Smooth muscle cell (in vitro differentiated cells): ENCODE measurements at regions not wholly inside any gene's neighbourhood (a gene's known extent, or its start where the extent isn't known, plus 50 kb on each side); places are given as distances from the start of the nearest gene placed in this dataset.

ENCODE experiments used
- DNase-seq: peaks from one replicate; lab custom pipeline; 2025; ENCODE audit not compliant: unreplicated experiment; lab: John Stamatoyannopoulos, UW
- H2AFZ ChIP-seq: fragments of 200-600 bp; sonication (generic); 2 replicates; pipeline ENCODE4 v1.6.0; 2016; ENCODE audit warnings: antibody characterized with exemption, low read depth, mild to moderate bottlenecking
- H3F3A ChIP-seq: fragments of 200-600 bp; sonication (generic); 2 replicates; pipeline ENCODE4 v1.6.0; 2017; ENCODE audit warnings: antibody characterized with exemption, low read depth
- H3K27ac ChIP-seq: fragments of 200-600 bp; sonication (generic); 2 replicates; pipeline ENCODE4 v1.5.1; 2016; ENCODE audit warnings: low read depth, mild to moderate bottlenecking
- H3K27me3 ChIP-seq: fragments of 200-600 bp; sonication (generic); 2 replicates; pipeline ENCODE4 v1.6.1; 2016; ENCODE audit warnings: low read depth, mild to moderate bottlenecking
- H3K36me3 ChIP-seq: fragments of 200-600 bp; sonication (generic); 2 replicates; pipeline ENCODE4 v1.5.1; 2016; ENCODE audit warnings: low read depth
- H3K4me1 ChIP-seq: fragments of 200-600 bp; sonication (generic); 2 replicates; pipeline ENCODE4 v1.5.1; 2016; ENCODE audit warnings: low read depth
- H3K4me2 ChIP-seq: fragments of 200-600 bp; sonication (generic); 2 replicates; pipeline ENCODE4 v1.6.0; 2016; ENCODE audit warnings: mild to moderate bottlenecking
- H3K4me3 ChIP-seq: fragments of 200-600 bp; sonication (generic); 2 replicates; pipeline ENCODE4 v1.5.1; 2016; ENCODE audit warnings: mild to moderate bottlenecking
- H3K79me2 ChIP-seq: fragments of 200-600 bp; sonication (generic); 2 replicates; pipeline ENCODE4 v1.6.0; 2016; ENCODE audit warnings: low read depth, mild to moderate bottlenecking
- H3K9ac ChIP-seq: fragments of 200-600 bp; sonication (generic); 2 replicates; pipeline ENCODE4 v1.6.0; 2016; ENCODE audit warnings: low read depth
- H3K9me3 ChIP-seq: fragments of 200-600 bp; sonication (generic); replicated peaks from 2 replicates; pipeline ENCODE4 v1.5.1; 2016; ENCODE audit warnings: low read depth
- H4K20me1 ChIP-seq: fragments of 200-600 bp; sonication (generic); 2 replicates; pipeline ENCODE4 v1.6.0; 2016; ENCODE audit warnings: low read depth
- WGBS: methylation state at CpG from one replicate; pipeline ENCODE4 v1.1.7; 2016; ENCODE audit warnings: low lambda C conversion rate; 5-methylcytosine and 5-hydroxymethylcytosine counted together
- TF ChIP-seq, protein P1 (sequence below): fragments of 200-600 bp; sonication (generic); IDR thresholded peaks from 2 replicates; pipeline ENCODE4 v1.5.1; 2017; ENCODE audit warnings: borderline replicate concordance, mild to moderate bottlenecking, antibody characterized with exemption; ENCODE audit not compliant: insufficient read depth, poor library complexity, severe bottlenecking

DNA sequence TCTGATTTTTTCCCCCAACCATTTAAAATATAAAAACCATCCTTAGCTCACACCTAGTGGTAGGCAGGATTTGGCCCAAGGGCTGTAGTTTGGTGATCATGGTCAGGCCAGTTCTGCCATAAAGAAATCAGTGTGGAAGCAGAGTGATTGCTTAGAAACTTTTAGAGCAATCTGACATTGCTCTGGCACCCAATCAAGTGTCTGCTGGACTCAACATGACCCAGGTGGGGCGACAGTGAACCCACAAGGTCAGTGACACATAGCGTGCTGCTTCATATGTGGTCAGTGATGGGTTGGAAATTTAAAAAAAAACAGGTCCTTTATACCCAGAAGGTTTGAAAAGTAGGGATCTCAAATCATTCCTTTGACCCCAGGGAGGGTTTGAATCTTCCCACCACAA lies 107.9 kb downstream of the BANF2 start:
- no peaks in the 10 kb centered on the region for H3K9me3 ChIP-seq
- H4K20me1 ChIP-seq: no peaks in the 10 kb centered on the region
- H3F3A ChIP-seq: peaks cover 8% of the 10 kb centered on the region
- peak overlapping the region; percentile 10 for H3K4me2 ChIP-seq
- H3K79me2 ChIP-seq: no peaks in the 10 kb centered on the region
- WGBS: 96% methylated on average over 2 of the region's 2 CpGs
- TF ChIP-seq, protein P1, sequence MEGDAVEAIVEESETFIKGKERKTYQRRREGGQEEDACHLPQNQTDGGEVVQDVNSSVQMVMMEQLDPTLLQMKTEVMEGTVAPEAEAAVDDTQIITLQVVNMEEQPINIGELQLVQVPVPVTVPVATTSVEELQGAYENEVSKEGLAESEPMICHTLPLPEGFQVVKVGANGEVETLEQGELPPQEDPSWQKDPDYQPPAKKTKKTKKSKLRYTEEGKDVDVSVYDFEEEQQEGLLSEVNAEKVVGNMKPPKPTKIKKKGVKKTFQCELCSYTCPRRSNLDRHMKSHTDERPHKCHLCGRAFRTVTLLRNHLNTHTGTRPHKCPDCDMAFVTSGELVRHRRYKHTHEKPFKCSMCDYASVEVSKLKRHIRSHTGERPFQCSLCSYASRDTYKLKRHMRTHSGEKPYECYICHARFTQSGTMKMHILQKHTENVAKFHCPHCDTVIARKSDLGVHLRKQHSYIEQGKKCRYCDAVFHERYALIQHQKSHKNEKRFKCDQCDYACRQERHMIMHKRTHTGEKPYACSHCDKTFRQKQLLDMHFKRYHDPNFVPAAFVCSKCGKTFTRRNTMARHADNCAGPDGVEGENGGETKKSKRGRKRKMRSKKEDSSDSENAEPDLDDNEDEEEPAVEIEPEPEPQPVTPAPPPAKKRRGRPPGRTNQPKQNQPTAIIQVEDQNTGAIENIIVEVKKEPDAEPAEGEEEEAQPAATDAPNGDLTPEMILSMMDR: no peak
- H2AFZ ChIP-seq: no peak overlapping the region
- DNase-seq: no peak
- no peak overlapping the region for H3K9ac ChIP-seq
- H3K27ac ChIP-seq: peak overlapping the region; percentile 74
- no peaks in the 10 kb centered on the region for H3K27me3 ChIP-seq
- peaks cover 4% of the 10 kb centered on the region for H3K4me1 ChIP-seq
- no peaks in the 10 kb centered on the region for H3K36me3 ChIP-seq
- no peak overlapping the region for H3K4me3 ChIP-seq

DNA sequence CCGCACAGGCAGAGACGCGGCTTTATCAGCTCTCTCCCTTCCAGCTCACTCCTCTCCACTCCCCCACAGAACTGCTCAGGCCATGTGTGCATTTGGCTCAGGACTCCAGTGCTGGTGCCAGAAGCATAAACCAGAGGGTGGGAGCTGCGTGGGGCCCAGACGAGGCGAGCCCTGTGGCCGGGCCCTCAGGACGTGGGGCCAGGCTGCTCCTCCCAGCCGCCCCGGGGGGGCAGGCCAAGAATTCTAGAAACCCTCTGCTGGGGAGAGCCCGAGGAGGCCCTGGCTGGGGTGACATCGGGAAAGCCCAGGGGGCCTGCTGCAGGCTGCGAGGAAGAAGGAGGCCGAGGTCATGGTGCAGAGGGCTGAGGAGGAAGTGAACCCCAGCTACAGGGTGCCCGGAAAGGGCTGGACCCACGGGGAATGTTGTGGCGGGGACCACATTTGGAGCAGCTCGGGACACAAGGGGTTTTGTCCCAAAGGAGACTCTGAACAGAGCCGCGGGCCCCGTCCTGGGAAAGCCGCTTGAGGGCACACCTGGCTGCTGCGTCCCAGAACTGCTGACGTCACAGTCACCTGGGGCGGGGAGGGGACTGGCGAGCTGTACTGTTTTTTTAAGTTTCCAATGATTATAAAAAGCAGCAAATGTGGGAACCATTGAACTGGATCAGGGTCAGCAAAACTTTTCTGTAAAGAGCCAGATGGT lies 107.1 kb downstream of the BANF2 start:
- Histone ChIP-seq H3K9me3 (no peaks in the 10 kb centered on the region), H3K4me2 (peak overlapping the region; percentile 51), H3F3A (peaks cover 8% of the 10 kb centered on the region), H3K36me3 (no peaks in the 10 kb centered on the region), H3K79me2 (no peaks in the 10 kb centered on the region), H3K9ac (no peak overlapping the region), H3K4me1 (peaks cover 4% of the 10 kb centered on the region), H3K27ac (peak overlapping the region; percentile 74), H2AFZ (peak overlapping the region; percentile 85), H3K4me3 (no peak overlapping the region), H3K27me3 (no peaks in the 10 kb centered on the region), H4K20me1 (no peaks in the 10 kb centered on the region)
- DNase-seq: peak; percentile 25
- WGBS: 52% methylated on average over 26 of the region's 26 CpGs
- TF ChIP-seq, protein P1: no peak

DNA sequence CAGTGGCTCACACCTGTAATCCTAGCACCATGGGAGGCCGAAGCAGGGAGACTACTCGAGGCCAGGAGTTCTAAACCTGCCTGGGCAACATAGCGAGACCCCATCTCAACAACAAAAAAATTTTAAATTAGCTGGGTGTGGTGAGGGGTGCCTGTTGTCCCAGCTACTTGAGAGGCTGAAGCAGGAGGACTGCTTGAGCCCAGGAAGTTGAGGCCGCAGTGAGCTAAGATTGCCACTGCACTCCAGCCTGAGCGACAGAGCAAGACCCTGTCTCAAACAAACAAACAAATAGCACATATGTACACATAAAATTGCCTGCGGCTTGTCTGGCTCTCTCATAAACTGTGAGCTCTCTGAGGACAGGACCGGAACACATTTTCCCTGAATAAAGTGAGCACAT lies 106.3 kb downstream of the BANF2 start:
- no peak overlapping the region for H3K4me3 ChIP-seq
- no peaks in the 10 kb centered on the region for H4K20me1 ChIP-seq
- H3F3A ChIP-seq: peaks cover 8% of the 10 kb centered on the region
- H3K9ac ChIP-seq: no peak overlapping the region
- peak overlapping the region; percentile 51 for H3K4me2 ChIP-seq
- peaks cover 4% of the 10 kb centered on the region for H3K4me1 ChIP-seq
- H3K79me2 ChIP-seq: no peaks in the 10 kb centered on the region
- H2AFZ ChIP-seq: peak overlapping the region; percentile 85
- no peaks in the 10 kb centered on the region for H3K9me3 ChIP-seq
- 94% methylated on average over 7 of the region's 7 CpGs for WGBS
- DNase-seq: no peak
- TF ChIP-seq, protein P1: no peak
- peak overlapping the region; percentile 74 for H3K27ac ChIP-seq
- no peaks in the 10 kb centered on the region for H3K36me3 ChIP-seq
- no peaks in the 10 kb centered on the region for H3K27me3 ChIP-seq

DNA sequence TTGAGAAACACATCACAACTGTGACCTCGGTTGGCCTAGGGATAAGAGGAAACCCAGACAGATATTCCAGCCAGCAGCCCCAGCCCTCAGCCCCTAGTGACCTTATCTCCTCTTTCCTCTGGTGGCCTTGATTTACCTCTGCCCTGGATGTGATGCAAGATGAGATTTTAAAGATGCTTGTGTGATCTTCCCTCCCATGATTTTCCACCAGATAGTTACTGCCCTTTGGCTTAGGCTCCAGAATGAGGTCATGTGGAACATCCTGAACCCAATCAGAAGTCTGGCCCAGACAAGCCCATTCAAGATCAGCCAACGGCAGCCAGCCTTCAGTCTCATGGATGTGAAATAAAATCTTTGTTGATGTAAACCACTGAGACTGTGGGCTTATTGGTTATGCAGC lies 104.0 kb downstream of the BANF2 start:
- H3K27ac ChIP-seq: no peak overlapping the region
- H3K4me1 ChIP-seq: no peaks in the 10 kb centered on the region
- H3K36me3 ChIP-seq: no peaks in the 10 kb centered on the region
- no peak overlapping the region for H3K4me3 ChIP-seq
- no peaks in the 10 kb centered on the region for H4K20me1 ChIP-seq
- WGBS: 93% methylated on average over 2 of the region's 2 CpGs
- DNase-seq: no peak
- H3K27me3 ChIP-seq: no peaks in the 10 kb centered on the region
- H3K9ac ChIP-seq: no peak overlapping the region
- no peak overlapping the region for H2AFZ ChIP-seq
- H3K79me2 ChIP-seq: no peaks in the 10 kb centered on the region
- H3K4me2 ChIP-seq: no peak overlapping the region
- TF ChIP-seq, protein P1: no peak
- no peaks in the 10 kb centered on the region for H3K9me3 ChIP-seq
- peaks cover 6% of the 10 kb centered on the region for H3F3A ChIP-seq
